A549 (cell line): ENCODE measurements at regions not wholly inside any gene's neighbourhood (a gene's known extent, or its start where the extent isn't known, plus 50 kb on each side); places are given as distances from the start of the nearest gene placed in this dataset.

ENCODE experiments used
- CEBPB ChIP-seq, 2 experiments: fragments of >200 bp in 1 of 2; sonication (Bioruptor Twin) in 1 of 2; formaldehyde crosslinking in 1 of 2; IDR thresholded peaks; 2 replicates each; pipeline ENCODE4 v1.6.1; 2012 to 2016
- CHD2 ChIP-seq: fragments of 150-350 bp; IDR thresholded peaks from 2 replicates; pipeline ENCODE4 v1.6.1; 2014; ENCODE audit warnings: low read length; ENCODE audit not compliant: partially characterized antibody
- EP300 ChIP-seq, 2 experiments: fragments of >200 bp; sonication (Bioruptor Twin); formaldehyde crosslinking; IDR thresholded peaks; 2 replicates in 1 of 2; 3 replicates in 1 of 2; pipeline ENCODE4 v1.6.1; 2016 to 2017
- HEYL ChIP-seq: fragments of 250-450 bp; sonication (Bioruptor Pico); IDR thresholded peaks from 2 replicates; pipeline ENCODE4 v1.8.0; 2021; ENCODE audit warnings: mild to moderate bottlenecking, moderate library complexity
- JUNB ChIP-seq: fragments of >200 bp; sonication (Bioruptor Twin); formaldehyde crosslinking; IDR thresholded peaks from 2 replicates; pipeline ENCODE4 v1.6.1; 2016
- KDM5A ChIP-seq: fragments of 200-600 bp; sonication (generic); IDR thresholded peaks from 2 replicates; pipeline ENCODE4 v1.6.1; 2016; ENCODE audit warnings: antibody characterized with exemption, mild to moderate bottlenecking
- MAX ChIP-seq: IDR thresholded peaks from 2 replicates; pipeline ENCODE4 v1.6.1; 2012
- MAZ ChIP-seq: fragments of 150-350 bp; IDR thresholded peaks from 2 replicates; pipeline ENCODE4 v1.6.1; 2014; ENCODE audit warnings: antibody characterized with exemption, low read depth, low read length, borderline replicate concordance
- PBX3 ChIP-seq: IDR thresholded peaks from 2 replicates; pipeline ENCODE4 v1.6.1; 2012
- POLR2A ChIP-seq: IDR thresholded peaks from 2 replicates; pipeline ENCODE4 v1.6.1; 2012; ENCODE audit warnings: mild to moderate bottlenecking, low read length
- RAD21 ChIP-seq, 2 experiments: fragments of >200 bp in 1 of 2; sonication (Bioruptor Twin) in 1 of 2; formaldehyde crosslinking in 1 of 2; IDR thresholded peaks in 1 of 2; conservative IDR thresholded peaks in 1 of 2; 2 replicates in 1 of 2; 3 replicates in 1 of 2; pipeline ENCODE4 v1.6.1; 2012 to 2018; ENCODE audit warnings: inconsistent platforms in 1 of 2
- ZC3H11A ChIP-seq: fragments of 450-650 bp; IDR thresholded peaks from 2 replicates; pipeline ENCODE4 v1.6.1; 2014; ENCODE audit warnings: antibody characterized with exemption, mild to moderate bottlenecking
- TF ChIP-seq, protein P1 (sequence below): fragments of >200 bp; sonication (Bioruptor Twin); formaldehyde crosslinking; IDR thresholded peaks from 3 replicates; pipeline ENCODE4 v1.5.1; 2016

GRCh38 chr2:183463821-183464220 is 339.6 kb downstream of the NUP35 start:
- TF ChIP-seq KDM5A (no peak), MAX (no peak), MAZ (no peak), CEBPB (IDR thresholded peaks at IDR 0.05) (no peak), JUNB (no peak), HEYL (no peak), ZC3H11A (no peak), POLR2A (no peak), EP300 (IDR thresholded peaks at IDR 0.05) (no peak), PBX3 (no peak), CHD2 (no peak), RAD21 (conservative IDR thresholded peaks at IDR 0.05 in 1 of 2, IDR thresholded peaks at IDR 0.05 in 1 of 2) (no peak)
- TF ChIP-seq, protein P1, sequence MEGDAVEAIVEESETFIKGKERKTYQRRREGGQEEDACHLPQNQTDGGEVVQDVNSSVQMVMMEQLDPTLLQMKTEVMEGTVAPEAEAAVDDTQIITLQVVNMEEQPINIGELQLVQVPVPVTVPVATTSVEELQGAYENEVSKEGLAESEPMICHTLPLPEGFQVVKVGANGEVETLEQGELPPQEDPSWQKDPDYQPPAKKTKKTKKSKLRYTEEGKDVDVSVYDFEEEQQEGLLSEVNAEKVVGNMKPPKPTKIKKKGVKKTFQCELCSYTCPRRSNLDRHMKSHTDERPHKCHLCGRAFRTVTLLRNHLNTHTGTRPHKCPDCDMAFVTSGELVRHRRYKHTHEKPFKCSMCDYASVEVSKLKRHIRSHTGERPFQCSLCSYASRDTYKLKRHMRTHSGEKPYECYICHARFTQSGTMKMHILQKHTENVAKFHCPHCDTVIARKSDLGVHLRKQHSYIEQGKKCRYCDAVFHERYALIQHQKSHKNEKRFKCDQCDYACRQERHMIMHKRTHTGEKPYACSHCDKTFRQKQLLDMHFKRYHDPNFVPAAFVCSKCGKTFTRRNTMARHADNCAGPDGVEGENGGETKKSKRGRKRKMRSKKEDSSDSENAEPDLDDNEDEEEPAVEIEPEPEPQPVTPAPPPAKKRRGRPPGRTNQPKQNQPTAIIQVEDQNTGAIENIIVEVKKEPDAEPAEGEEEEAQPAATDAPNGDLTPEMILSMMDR, result no peak
